HL-60 (cell line): ENCODE measurements at regions not wholly inside any gene's neighbourhood (a gene's known extent, or its start where the extent isn't known, plus 50 kb on each side); places are given as distances from the start of the nearest gene placed in this dataset.

Source experiments
- DNase-seq, 2 experiments: peaks; one replicate each; pipeline ENCODE4 v3.0.0-alpha.2; 2010 to 2020; ENCODE audit warnings: low read depth in 1 of 2, low spot score in 1 of 2
- H3K27ac ChIP-seq: fragments of 250-450 bp; sonication (Bioruptor Pico); replicated peaks from 2 replicates; pipeline ENCODE4 v1.5.1; 2020; ENCODE audit warnings: mild to moderate bottlenecking, moderate library complexity
- H3K27me3 ChIP-seq: fragments of 250-450 bp; sonication (Bioruptor Pico); 2 replicates; pipeline ENCODE4 v1.5.1; 2021; ENCODE audit warnings: mild to moderate bottlenecking, moderate library complexity; ENCODE audit not compliant: insufficient read depth, poor library complexity, severe bottlenecking
- H3K4me3 ChIP-seq: replicated peaks from 2 replicates; pipeline ENCODE4 v1.5.1; 2011; ENCODE audit warnings: mild to moderate bottlenecking, control low read depth, low read length; ENCODE audit not compliant: insufficient read depth
- GABPA ChIP-seq: IDR thresholded peaks from 2 replicates; pipeline ENCODE4 v1.6.1; 2012; ENCODE audit warnings: low read depth
- POLR2AphosphoS5 ChIP-seq: IDR thresholded peaks from 2 replicates; pipeline ENCODE4 v1.6.1; 2012; ENCODE audit warnings: low read depth
- SPI1 ChIP-seq: IDR thresholded peaks from 2 replicates; pipeline ENCODE4 v1.6.1; 2012; ENCODE audit warnings: low read depth, mild to moderate bottlenecking, borderline replicate concordance
- TF ChIP-seq, protein P1 (sequence below): IDR thresholded peaks from one replicate; pipeline ENCODE4 v1.5.1; 2011; ENCODE audit warnings: low read length, control low read depth, inconsistent platforms; ENCODE audit not compliant: insufficient read depth
- TF ChIP-seq, protein P2 (sequence below): IDR thresholded peaks from 2 replicates; pipeline ENCODE4 v1.6.1; 2012; ENCODE audit warnings: low read depth; ENCODE audit not compliant: insufficient replicate concordance

DNA sequence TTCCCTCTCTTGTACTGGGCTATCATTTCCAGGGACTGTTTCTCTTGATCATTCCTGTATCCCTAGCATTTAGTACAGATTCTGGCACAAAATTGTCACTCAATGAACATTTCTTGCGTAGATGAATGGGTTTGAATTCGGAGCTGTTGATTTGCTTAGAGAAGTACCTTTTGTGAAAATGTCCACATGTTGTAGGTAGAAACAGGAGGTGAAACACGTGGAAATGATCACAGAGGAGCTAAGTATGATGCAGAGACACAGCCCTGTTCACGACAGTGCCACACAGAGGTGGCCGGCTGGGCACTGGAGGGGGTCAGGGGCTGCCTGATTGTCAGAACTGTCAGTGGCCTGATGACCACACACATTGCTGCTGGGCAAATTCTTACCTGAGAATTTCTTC, 196.1 kb upstream of the PRKCQ start:
- H3K27ac ChIP-seq: no peak overlapping the region
- TF ChIP-seq SPI1 (no peak), POLR2AphosphoS5 (no peak), GABPA (no peak)
- TF ChIP-seq, protein P1, sequence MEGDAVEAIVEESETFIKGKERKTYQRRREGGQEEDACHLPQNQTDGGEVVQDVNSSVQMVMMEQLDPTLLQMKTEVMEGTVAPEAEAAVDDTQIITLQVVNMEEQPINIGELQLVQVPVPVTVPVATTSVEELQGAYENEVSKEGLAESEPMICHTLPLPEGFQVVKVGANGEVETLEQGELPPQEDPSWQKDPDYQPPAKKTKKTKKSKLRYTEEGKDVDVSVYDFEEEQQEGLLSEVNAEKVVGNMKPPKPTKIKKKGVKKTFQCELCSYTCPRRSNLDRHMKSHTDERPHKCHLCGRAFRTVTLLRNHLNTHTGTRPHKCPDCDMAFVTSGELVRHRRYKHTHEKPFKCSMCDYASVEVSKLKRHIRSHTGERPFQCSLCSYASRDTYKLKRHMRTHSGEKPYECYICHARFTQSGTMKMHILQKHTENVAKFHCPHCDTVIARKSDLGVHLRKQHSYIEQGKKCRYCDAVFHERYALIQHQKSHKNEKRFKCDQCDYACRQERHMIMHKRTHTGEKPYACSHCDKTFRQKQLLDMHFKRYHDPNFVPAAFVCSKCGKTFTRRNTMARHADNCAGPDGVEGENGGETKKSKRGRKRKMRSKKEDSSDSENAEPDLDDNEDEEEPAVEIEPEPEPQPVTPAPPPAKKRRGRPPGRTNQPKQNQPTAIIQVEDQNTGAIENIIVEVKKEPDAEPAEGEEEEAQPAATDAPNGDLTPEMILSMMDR: no peak
- TF ChIP-seq, protein P2, sequence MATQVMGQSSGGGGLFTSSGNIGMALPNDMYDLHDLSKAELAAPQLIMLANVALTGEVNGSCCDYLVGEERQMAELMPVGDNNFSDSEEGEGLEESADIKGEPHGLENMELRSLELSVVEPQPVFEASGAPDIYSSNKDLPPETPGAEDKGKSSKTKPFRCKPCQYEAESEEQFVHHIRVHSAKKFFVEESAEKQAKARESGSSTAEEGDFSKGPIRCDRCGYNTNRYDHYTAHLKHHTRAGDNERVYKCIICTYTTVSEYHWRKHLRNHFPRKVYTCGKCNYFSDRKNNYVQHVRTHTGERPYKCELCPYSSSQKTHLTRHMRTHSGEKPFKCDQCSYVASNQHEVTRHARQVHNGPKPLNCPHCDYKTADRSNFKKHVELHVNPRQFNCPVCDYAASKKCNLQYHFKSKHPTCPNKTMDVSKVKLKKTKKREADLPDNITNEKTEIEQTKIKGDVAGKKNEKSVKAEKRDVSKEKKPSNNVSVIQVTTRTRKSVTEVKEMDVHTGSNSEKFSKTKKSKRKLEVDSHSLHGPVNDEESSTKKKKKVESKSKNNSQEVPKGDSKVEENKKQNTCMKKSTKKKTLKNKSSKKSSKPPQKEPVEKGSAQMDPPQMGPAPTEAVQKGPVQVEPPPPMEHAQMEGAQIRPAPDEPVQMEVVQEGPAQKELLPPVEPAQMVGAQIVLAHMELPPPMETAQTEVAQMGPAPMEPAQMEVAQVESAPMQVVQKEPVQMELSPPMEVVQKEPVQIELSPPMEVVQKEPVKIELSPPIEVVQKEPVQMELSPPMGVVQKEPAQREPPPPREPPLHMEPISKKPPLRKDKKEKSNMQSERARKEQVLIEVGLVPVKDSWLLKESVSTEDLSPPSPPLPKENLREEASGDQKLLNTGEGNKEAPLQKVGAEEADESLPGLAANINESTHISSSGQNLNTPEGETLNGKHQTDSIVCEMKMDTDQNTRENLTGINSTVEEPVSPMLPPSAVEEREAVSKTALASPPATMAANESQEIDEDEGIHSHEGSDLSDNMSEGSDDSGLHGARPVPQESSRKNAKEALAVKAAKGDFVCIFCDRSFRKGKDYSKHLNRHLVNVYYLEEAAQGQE: no peak
- no peak for DNase-seq
- no peak overlapping the region for H3K4me3 ChIP-seq
- no peaks in the 10 kb centered on the region for H3K27me3 ChIP-seq

DNA sequence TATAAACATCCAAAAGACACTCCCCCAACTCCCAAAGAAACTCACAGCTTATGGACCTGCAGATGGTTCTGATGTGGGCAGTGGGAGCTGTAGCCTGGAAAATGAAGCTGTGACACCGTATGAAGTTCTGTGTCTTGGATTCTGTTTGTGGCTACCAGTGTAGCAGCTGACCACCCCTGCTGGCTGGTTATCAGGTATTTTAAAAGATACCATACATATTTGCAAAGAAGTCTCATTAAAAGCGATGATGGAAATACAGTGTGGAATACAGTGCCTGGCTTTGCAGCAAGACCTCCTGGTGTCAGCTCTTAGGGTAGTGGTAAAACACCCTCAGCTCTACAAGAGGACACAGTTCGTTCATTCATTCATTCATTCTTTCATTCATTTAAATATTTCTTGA, 194.3 kb upstream of the PRKCQ start:
- H3K27ac ChIP-seq: no peak overlapping the region
- no peaks in the 10 kb centered on the region for H3K27me3 ChIP-seq
- no peak overlapping the region for H3K4me3 ChIP-seq
- TF ChIP-seq POLR2AphosphoS5 (no peak), SPI1 (no peak), GABPA (no peak)
- TF ChIP-seq, protein P1: no peak
- TF ChIP-seq, protein P2: no peak
- no peak for DNase-seq

DNA sequence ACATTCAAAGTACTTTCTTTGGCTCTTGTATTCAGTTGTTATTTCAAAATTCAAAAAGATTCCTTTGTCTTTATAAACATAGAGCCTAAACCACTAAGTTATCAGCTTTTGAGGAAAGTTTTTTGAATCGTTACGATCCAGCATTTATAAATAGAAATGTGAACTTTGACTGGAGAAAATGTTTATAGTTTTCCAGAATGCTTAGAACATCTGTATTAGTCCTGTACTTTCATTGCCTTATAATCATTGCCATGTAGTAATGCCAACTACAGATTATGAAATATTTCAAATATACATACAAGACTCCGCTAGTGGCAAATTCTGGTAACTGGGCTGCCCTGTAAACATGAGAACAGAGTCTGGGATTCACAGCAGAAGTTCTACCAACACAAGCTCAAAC, 191.3 kb upstream of the PRKCQ start:
- Histone ChIP-seq H3K27me3 (no peaks in the 10 kb centered on the region), H3K4me3 (no peak overlapping the region), H3K27ac (no peak overlapping the region)
- DNase-seq: no peak
- no peak for TF ChIP-seq GABPA
- TF ChIP-seq, protein P1: no peak
- TF ChIP-seq, protein P2: no peak
- no peak for TF ChIP-seq SPI1
